SK-N-SH (cell line): ENCODE measurements at regions not wholly inside any gene's neighbourhood (a gene's known extent, or its start where the extent isn't known, plus 50 kb on each side); places are given as distances from the start of the nearest gene placed in this dataset.

Source experiments
- CTCF ChIA-PET: fragments of 300-600, 350-600 bp; formaldehyde crosslinking; extraction: SDS; loops from one replicate; lab custom pipeline; 2021; lab: Yijun Ruan, JAX
- POLR2A ChIA-PET: fragments of 350-600 bp; sonication (Branson Sonifier 250); formaldehyde crosslinking; extraction: SDS; loops from one replicate; lab custom pipeline; 2020; ENCODE audit warnings: antibody characterized with exemption, inconsistent platforms; lab: Yijun Ruan, JAX
- DNase-seq: peaks from one replicate; pipeline ENCODE4 v3.0.0; 2012
- H2AFZ ChIP-seq: fragments of 200-600 bp; sonication (generic); 2 replicates; pipeline ENCODE4 v1.8.1; 2016; ENCODE audit warnings: antibody characterized with exemption, mild to moderate bottlenecking, low read depth
- H3F3A ChIP-seq: fragments of 200-600 bp; sonication (generic); replicated peaks from 2 replicates; pipeline ENCODE3; 2016; ENCODE audit warnings: antibody characterized with exemption, mild to moderate bottlenecking; ENCODE audit not compliant: insufficient read depth
- H3K27ac ChIP-seq, 2 experiments: fragments of 200-500 bp in 1 of 2; fragments of 200-600 bp in 1 of 2; sonication (Bioruptor generic) in 1 of 2; sonication (generic), shearing (Covaris generic) in 1 of 2; 2 replicates each; pipeline versions ENCODE4 v1.5.1 to v1.6.1; 2014 to 2016; ENCODE audit warnings: low read depth in 2 of 2, inconsistent platforms in 1 of 2, low read length in 1 of 2, mild to moderate bottlenecking in 1 of 2, mixed read lengths in 1 of 2
- H3K27me3 ChIP-seq: fragments of 200-600 bp; sonication (generic), shearing (Covaris generic); 2 replicates; pipeline ENCODE4 v1.6.1; 2016; ENCODE audit warnings: mixed run types; ENCODE audit not compliant: insufficient read depth
- H3K36me3 ChIP-seq, 2 experiments: fragments of 200-500 bp in 1 of 2; fragments of 200-600 bp in 1 of 2; sonication (Bioruptor generic) in 1 of 2; sonication (generic) in 1 of 2; replicated peaks in 1 of 2; 2 replicates each; pipeline versions ENCODE3 to v1.5.1; 2014 to 2016; ENCODE audit warnings: low read length in 1 of 2, mild to moderate bottlenecking in 1 of 2; ENCODE audit not compliant: insufficient read depth in 2 of 2, control insufficient read depth in 1 of 2
- H3K4me1 ChIP-seq, 2 experiments: fragments of 200-500 bp in 1 of 2; fragments of 200-600 bp in 1 of 2; sonication (Bioruptor generic) in 1 of 2; sonication (generic), shearing (Covaris generic) in 1 of 2; 2 replicates each; pipeline versions ENCODE4 v1.5.1 to v1.6.1; 2014 to 2016; ENCODE audit warnings: low read depth in 1 of 2, low read length in 1 of 2, mixed run types in 1 of 2; ENCODE audit not compliant: insufficient read depth in 2 of 2, control insufficient read depth in 1 of 2
- H3K4me2 ChIP-seq: fragments of 200-600 bp; sonication (generic), shearing (Covaris generic); 2 replicates; pipeline ENCODE4 v1.6.1; 2017; ENCODE audit warnings: mixed run types
- H3K4me3 ChIP-seq, 2 experiments: fragments of 200-500 bp in 1 of 2; fragments of 200-600 bp in 1 of 2; sonication (Bioruptor generic) in 1 of 2; sonication (generic), shearing (Covaris generic) in 1 of 2; 2 replicates each; pipeline versions ENCODE4 v1.5.1 to v1.8.1; 2014 to 2016; ENCODE audit warnings: low read depth in 2 of 2, inconsistent platforms in 1 of 2, low read length in 1 of 2, mild to moderate bottlenecking in 1 of 2, mixed read lengths in 1 of 2, moderate library complexity in 1 of 2
- H3K79me2 ChIP-seq: fragments of 200-600 bp; sonication (generic); 2 replicates; pipeline ENCODE4 v1.8.1; 2017; ENCODE audit warnings: mild to moderate bottlenecking; ENCODE audit not compliant: insufficient read depth
- H3K9ac ChIP-seq: fragments of 200-600 bp; sonication (generic); 2 replicates; pipeline ENCODE4 v1.6.1; 2017; ENCODE audit warnings: mixed run types
- H3K9me2 ChIP-seq: fragments of 200-600 bp; sonication (generic); 2 replicates; pipeline ENCODE4 v1.6.1; 2017; ENCODE audit warnings: mixed run types
- H3K9me3 ChIP-seq: fragments of 200-600 bp; sonication (generic); 2 replicates; pipeline ENCODE4 v1.6.1; 2017; ENCODE audit warnings: mixed run types, mild to moderate bottlenecking, moderate library complexity
- H4K20me1 ChIP-seq: fragments of 200-600 bp; sonication (generic); 2 replicates; pipeline ENCODE4 v1.6.1; 2017; ENCODE audit warnings: mild to moderate bottlenecking, mixed run types; ENCODE audit not compliant: insufficient read depth
- CHD2 ChIP-seq: fragments of 150-350 bp; IDR thresholded peaks from 2 replicates; pipeline ENCODE4 v1.6.1; 2018; ENCODE audit warnings: low read length; ENCODE audit not compliant: partially characterized antibody
- EP300 ChIP-seq, 2 experiments: IDR thresholded peaks; 2 replicates each; pipeline versions ENCODE4 v1.4.0 to v1.6.1; 2012; ENCODE audit warnings: borderline replicate concordance in 1 of 2, low read depth in 1 of 2, low read length in 1 of 2
- FOXJ3 ChIP-seq: sonication (generic); formaldehyde crosslinking; IDR thresholded peaks from 2 replicates; pipeline ENCODE4 v1.5.1; 2020; ENCODE audit warnings: mild to moderate bottlenecking, missing genetic modification reagents
- GATA2 ChIP-seq: sonication (generic); formaldehyde crosslinking; IDR thresholded peaks from 2 replicates; pipeline ENCODE4 v1.5.0; 2020; ENCODE audit warnings: mild to moderate bottlenecking, missing genetic modification reagents
- MXI1 ChIP-seq: IDR thresholded peaks from 2 replicates; pipeline ENCODE4 v1.6.1; 2012; ENCODE audit warnings: mild to moderate bottlenecking, low read depth, low read length, improper control_type of control experiment
- NFIC ChIP-seq: IDR thresholded peaks from 2 replicates; pipeline ENCODE4 v1.4.0; 2012; ENCODE audit warnings: borderline replicate concordance
- PBX3 ChIP-seq: IDR thresholded peaks from 2 replicates; pipeline ENCODE4; 2012
- POLR2AphosphoS5 ChIP-seq: IDR thresholded peaks from 2 replicates; pipeline ENCODE4 v1.6.1; 2012; ENCODE audit warnings: low read depth, low read length
- RCOR1 ChIP-seq: fragments of 150-350 bp; IDR thresholded peaks from 2 replicates; pipeline ENCODE4 v1.6.1; 2017; ENCODE audit warnings: antibody characterized with exemption, low read length
- REST ChIP-seq: IDR thresholded peaks from 2 replicates; pipeline ENCODE4 v1.6.1; 2012; ENCODE audit warnings: mild to moderate bottlenecking, low read depth, low read length, moderate library complexity
- RFX5 ChIP-seq: IDR thresholded peaks from 2 replicates; pipeline ENCODE4 v1.6.1; 2012; ENCODE audit warnings: mild to moderate bottlenecking, improper control_type of control experiment, low read length
- RXRA ChIP-seq: IDR thresholded peaks from 2 replicates; pipeline ENCODE4 v1.4.0; 2012; ENCODE audit warnings: low read depth, mild to moderate bottlenecking, borderline replicate concordance
- TAF1 ChIP-seq: IDR thresholded peaks from 2 replicates; pipeline ENCODE4 v1.6.1; 2012; ENCODE audit warnings: low read depth, mild to moderate bottlenecking, low read length, moderate library complexity, borderline replicate concordance
- TCF12 ChIP-seq: IDR thresholded peaks from 2 replicates; pipeline ENCODE4 v1.4.0; 2012
- USF1 ChIP-seq: IDR thresholded peaks from 2 replicates; pipeline ENCODE4 v1.4.0; 2012; ENCODE audit warnings: low read depth, borderline replicate concordance
- YY1 ChIP-seq: IDR thresholded peaks from 2 replicates; pipeline ENCODE4 v1.4.0; 2012; ENCODE audit warnings: low read depth, mild to moderate bottlenecking
- WGBS: methylation state at CpG from one replicate; pipeline ENCODE4 v1.1.6; 2017; ENCODE audit warnings: low lambda C conversion rate; 5-methylcytosine and 5-hydroxymethylcytosine counted together

GRCh38 chr5:9817819-9818218, 187.7 kb upstream of the TAS2R1 start:
- 31% methylated on average over 4 of the region's 4 CpGs for WGBS
- ChIA-PET CTCF (interaction anchor here (0.6 to 1.3 kb wide), 2 partner anchors 10 to 344 kb away, joined by 3 to 4 read pairs; no protein-coding TSS in a partner anchor), POLR2A (no interaction called here)
- no peaks in the 10 kb centered on the region for H3K79me2 ChIP-seq
- no peaks in the 10 kb centered on the region for H3K27me3 ChIP-seq
- no peak overlapping the region for H3K4me3 ChIP-seq
- H3K27ac ChIP-seq: no peak overlapping the region
- H3K9ac ChIP-seq: no peak overlapping the region
- no peak overlapping the region for H2AFZ ChIP-seq
- no peaks in the 10 kb centered on the region; a peak in 1 of 4 replicates for H3K4me1 ChIP-seq
- no peak for DNase-seq
- H3K9me2 ChIP-seq: no peaks in the 10 kb centered on the region
- no peak for TF ChIP-seq NFIC
- TF ChIP-seq YY1: no peak
- TF ChIP-seq RCOR1: no peak
- TF ChIP-seq RXRA: no peak
- TF ChIP-seq PBX3: no peak
- no peak for TF ChIP-seq REST
- TF ChIP-seq CHD2: no peak
- TF ChIP-seq MXI1: no peak
- TF ChIP-seq GATA2 (CRISPR knock-in tag): no peak
- no peak for TF ChIP-seq TCF12
- no peak for TF ChIP-seq FOXJ3 (CRISPR knock-in tag)
- no peak for TF ChIP-seq TAF1
- no peak for TF ChIP-seq POLR2AphosphoS5
- no peak for TF ChIP-seq EP300 (IDR thresholded peaks at IDR 0.05; ENCODE audit: borderline replicate concordance in 1 of 2, low read depth in 1 of 2, low read length in 1 of 2)
- TF ChIP-seq RFX5: no peak
- TF ChIP-seq USF1: no peak
- no peaks in the 10 kb centered on the region for H4K20me1 ChIP-seq
- no peaks in the 10 kb centered on the region for H3F3A ChIP-seq
- no peak overlapping the region for H3K4me2 ChIP-seq
- no peaks in the 10 kb centered on the region for H3K9me3 ChIP-seq
- H3K36me3 ChIP-seq: no peaks in the 10 kb centered on the region
